Mucosa of descending colon (tissue), 3 donors: ENCODE measurements at regions not wholly inside any gene's neighbourhood (a gene's known extent, or its start where the extent isn't known, plus 50 kb on each side); places are given as distances from the start of the nearest gene placed in this dataset.

Source experiments
- ATAC-seq: fragments of 200-7000 bp; cut with Tn5 transposase; one replicate; pipeline ENCODE4 v1.9.1; 2020; ENCODE audit warnings: mild to moderate bottlenecking, moderate library complexity
- DNase-seq, 3 donors: peaks; one replicate each; pipeline ENCODE4 v3.0.0-alpha.2; 2020
- H3K36me3 ChIP-seq: fragments of 200-600 bp; one replicate; pipeline ENCODE4 v1.8.0; 2021; ENCODE audit warnings: low read depth, mild to moderate bottlenecking
- H3K4me1 ChIP-seq: fragments of 200-600 bp; one replicate; pipeline ENCODE4 v1.8.0; 2021; ENCODE audit warnings: low read depth, mild to moderate bottlenecking
- H3K4me3 ChIP-seq: fragments of 200-600 bp; one replicate; pipeline ENCODE4 v1.8.0; 2021; ENCODE audit warnings: mild to moderate bottlenecking
- H3K9me3 ChIP-seq: fragments of 200-600 bp; one replicate; pipeline ENCODE4 v1.8.0; 2021; ENCODE audit warnings: mild to moderate bottlenecking
- intact Hi-C, 2 donors: fragments of 100-400 bp; cut with DNase I in 1 of 2; cut with micrococcal nuclease in 1 of 2; formaldehyde crosslinking; loops; one replicate each; pipeline versions ENCODE4 v1.11.0 to v1.11.1; 2022; cut with DNase I, micrococcal nuclease
- TF ChIP-seq, protein P1 (sequence below): fragments of 200-600 bp; IDR thresholded peaks from one replicate; pipeline ENCODE4 v1.8.0; 2022; ENCODE audit warnings: antibody characterized with exemption, mild to moderate bottlenecking
- donor health status: DM: no; HTN: no; CAD: no; lungs with moderate emphysema.
- donor health status: DM: no; HTN: no; CAD: no.
- donor health status: DM: no; HTN: yes; CAD: no.

DNA sequence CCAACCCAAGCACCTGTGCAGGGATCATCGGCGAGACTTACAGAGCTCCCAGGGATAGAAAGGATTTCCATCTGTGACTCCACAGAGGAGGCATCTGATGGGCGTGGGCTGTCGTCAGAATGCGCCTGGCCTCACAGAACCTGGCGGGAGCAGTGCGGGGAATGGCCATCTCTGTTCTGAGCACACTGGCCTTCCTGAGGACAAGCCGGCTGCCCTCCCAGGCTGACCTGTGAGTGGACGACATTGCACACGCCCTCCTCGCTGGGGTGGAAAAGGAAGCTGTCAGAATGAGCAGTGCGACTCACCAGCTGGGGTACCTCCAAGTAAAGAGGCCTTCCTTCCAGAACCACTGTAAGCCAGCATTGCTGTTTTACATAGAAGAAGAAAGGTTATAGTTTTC, 234.6 kb upstream of the PITRM1 start:
- H3K4me1 ChIP-seq, result peaks cover 2% of the 10 kb centered on the region
- TF ChIP-seq, protein P1, sequence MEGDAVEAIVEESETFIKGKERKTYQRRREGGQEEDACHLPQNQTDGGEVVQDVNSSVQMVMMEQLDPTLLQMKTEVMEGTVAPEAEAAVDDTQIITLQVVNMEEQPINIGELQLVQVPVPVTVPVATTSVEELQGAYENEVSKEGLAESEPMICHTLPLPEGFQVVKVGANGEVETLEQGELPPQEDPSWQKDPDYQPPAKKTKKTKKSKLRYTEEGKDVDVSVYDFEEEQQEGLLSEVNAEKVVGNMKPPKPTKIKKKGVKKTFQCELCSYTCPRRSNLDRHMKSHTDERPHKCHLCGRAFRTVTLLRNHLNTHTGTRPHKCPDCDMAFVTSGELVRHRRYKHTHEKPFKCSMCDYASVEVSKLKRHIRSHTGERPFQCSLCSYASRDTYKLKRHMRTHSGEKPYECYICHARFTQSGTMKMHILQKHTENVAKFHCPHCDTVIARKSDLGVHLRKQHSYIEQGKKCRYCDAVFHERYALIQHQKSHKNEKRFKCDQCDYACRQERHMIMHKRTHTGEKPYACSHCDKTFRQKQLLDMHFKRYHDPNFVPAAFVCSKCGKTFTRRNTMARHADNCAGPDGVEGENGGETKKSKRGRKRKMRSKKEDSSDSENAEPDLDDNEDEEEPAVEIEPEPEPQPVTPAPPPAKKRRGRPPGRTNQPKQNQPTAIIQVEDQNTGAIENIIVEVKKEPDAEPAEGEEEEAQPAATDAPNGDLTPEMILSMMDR, result no peak
- no peaks in the 10 kb centered on the region for H3K36me3 ChIP-seq
- intact Hi-C loops, result no loop called here
- DNase-seq, result no peak
- H3K9me3 ChIP-seq, result no peaks in the 10 kb centered on the region
- ATAC-seq, result no peak
- no peak overlapping the region for H3K4me3 ChIP-seq

DNA sequence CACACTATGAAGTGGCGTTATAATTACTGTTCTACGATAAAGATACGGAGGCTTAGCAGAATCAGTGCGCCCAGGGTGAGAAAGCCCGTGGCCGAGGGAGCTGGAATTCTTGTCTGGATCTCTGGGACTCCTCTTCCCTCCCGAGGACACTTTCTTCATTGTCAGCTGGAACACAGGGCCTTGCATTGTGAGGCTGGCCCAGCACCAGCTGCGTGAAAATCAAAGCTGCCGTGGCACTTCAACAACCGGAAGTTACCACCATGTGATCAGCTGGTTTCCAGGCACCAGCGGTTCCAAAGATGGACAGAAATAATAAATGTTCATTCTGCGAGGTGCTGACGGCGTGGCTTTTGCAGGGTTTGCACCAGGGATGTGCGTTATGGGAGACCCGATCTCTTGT, 234.0 kb upstream of the PITRM1 start:
- no peaks in the 10 kb centered on the region for H3K36me3 ChIP-seq
- DNase-seq, result no peak
- H3K4me3 ChIP-seq, result no peak overlapping the region
- TF ChIP-seq, protein P1, result no peak
- peaks cover 2% of the 10 kb centered on the region for H3K4me1 ChIP-seq
- no peak for ATAC-seq
- intact Hi-C loops, result no loop called here
- no peaks in the 10 kb centered on the region for H3K9me3 ChIP-seq

DNA sequence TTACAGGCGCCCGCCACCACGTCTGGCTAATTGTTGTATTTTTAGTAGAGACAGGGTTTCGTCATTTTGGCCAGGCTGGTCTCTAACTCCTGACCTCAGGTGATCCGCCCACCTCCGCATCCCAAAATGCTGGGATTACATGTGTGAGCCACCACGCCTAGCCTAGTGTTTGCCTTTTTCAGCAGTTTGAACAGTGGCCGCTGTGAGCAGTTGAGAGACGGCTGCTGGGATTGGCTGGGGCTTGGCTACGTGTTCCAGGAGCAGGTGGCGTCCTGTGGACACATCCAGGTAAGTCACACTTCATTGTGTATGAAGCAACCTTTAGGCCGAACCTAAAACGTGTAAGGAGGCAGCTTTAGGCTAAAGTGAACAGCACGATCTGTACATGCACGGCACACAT, 231.8 kb upstream of the PITRM1 start:
- intact Hi-C loops, result no loop called here
- TF ChIP-seq, protein P1, result no peak
- peaks cover 2% of the 10 kb centered on the region for H3K4me1 ChIP-seq
- no peaks in the 10 kb centered on the region for H3K36me3 ChIP-seq
- ATAC-seq (no peak), DNase-seq (no peak)
- H3K9me3 ChIP-seq, result no peaks in the 10 kb centered on the region
- no peak overlapping the region for H3K4me3 ChIP-seq

DNA sequence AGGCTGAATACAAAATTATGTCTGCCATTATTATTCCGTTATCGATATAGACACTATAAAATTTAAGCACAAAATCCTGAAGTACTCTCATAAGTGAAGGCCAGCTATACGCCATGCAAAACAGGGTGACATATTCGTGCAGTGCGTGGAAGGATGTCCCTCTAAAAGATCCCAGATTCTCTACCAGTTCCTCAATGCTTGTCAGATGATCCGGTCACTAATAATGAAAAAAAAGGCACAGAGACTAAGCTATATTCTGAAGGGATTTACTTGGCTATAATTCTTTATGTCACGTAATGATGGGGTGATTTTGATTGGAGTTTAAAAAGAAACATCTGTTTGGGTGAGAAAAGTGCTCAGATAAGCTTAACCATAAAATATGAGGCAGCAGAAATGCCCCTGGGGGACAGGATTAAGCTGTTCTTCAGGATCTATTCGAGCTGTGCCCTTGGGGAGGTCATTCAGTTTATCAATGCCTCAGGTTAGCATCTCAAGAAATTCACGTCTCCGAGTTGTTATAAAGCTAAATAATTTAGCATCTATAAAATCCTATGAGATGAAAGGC, 229.7 kb upstream of the PITRM1 start:
- Histone ChIP-seq H3K4me3 (no peak overlapping the region), H3K9me3 (no peaks in the 10 kb centered on the region), H3K4me1 (no peaks in the 10 kb centered on the region), H3K36me3 (no peaks in the 10 kb centered on the region)
- intact Hi-C loops, result no loop called here
- no peak for ATAC-seq
- TF ChIP-seq, protein P1, result no peak
- no peak for DNase-seq

DNA sequence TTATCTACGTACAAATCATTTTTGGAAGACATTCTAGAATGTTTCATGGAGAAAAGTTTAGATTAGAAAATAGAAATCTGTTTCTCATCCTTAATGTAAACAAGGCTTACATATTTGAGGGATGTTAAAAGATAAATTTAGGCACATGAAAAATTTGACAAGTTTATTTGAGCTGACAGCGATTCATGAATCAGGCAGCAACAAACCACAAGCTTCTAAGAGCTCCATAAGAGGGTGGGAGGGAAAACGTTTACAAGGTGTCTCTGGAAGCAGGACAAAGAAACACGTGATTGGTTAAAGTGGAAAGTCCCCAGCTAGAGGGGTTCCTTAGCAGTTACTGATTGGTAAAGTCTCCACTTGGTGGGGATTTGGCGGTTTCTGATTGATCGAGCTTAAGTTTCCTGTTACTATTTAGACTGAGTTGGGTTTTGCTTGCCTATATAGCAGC, 228.9 kb upstream of the PITRM1 start:
- Histone ChIP-seq H3K36me3 (no peaks in the 10 kb centered on the region), H3K4me3 (no peak overlapping the region), H3K4me1 (no peaks in the 10 kb centered on the region), H3K9me3 (no peaks in the 10 kb centered on the region)
- intact Hi-C loops, result no loop called here
- no peak for DNase-seq
- TF ChIP-seq, protein P1, result no peak
- ATAC-seq, result no peak

DNA sequence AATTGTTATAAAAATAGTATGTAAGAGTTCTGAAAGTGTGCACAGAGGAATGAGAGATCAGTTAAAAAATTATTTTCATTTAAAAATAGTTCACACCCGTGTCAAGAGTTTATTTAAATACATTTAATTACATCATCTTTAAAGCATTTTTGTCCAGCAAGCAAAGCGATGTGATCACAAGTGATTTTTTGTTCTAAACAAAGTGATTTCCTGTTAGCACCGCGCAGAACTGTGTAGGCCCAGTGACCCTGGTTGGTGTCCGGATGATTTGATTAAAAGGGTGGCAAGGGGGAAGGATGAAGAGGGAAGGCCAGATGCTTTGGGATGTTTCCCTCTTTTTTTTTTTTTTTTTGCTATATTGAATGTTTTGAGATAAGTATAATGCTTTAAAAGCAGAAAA, 227.8 kb upstream of the PITRM1 start:
- ATAC-seq, result no peak

More for the DNA sequence above, 227.8 kb upstream of the PITRM1 start:
- TF ChIP-seq, protein P1, result no peak
- Histone ChIP-seq H3K4me1 (no peaks in the 10 kb centered on the region), H3K36me3 (no peaks in the 10 kb centered on the region), H3K9me3 (no peaks in the 10 kb centered on the region), H3K4me3 (no peak overlapping the region)
- intact Hi-C loops, result no loop called here
- DNase-seq, result peak in 1 of 3 donors; percentile 7
